SK-N-SH treated with all-trans-retinoic acid at 6 μM for 48 hours (cell line): ENCODE measurements at regions not wholly inside any gene's neighbourhood (a gene's known extent, or its start where the extent isn't known, plus 50 kb on each side); places are given as distances from the start of the nearest gene placed in this dataset.

Source experiments
- ATAC-seq: fragments of 200-7000 bp; cut with Tn5 transposase; 3 replicates; pipeline ENCODE4 v1.9.1; 2020; ENCODE audit warnings: mild to moderate bottlenecking, moderate library complexity
- ARNTL ChIP-seq: fragments of 450-650 bp; formaldehyde crosslinking; IDR thresholded peaks from 2 replicates; pipeline ENCODE4 v1.5.0; 2020; ENCODE audit warnings: low read depth, mild to moderate bottlenecking, moderate library complexity, borderline replicate concordance
- BACH2 ChIP-seq: fragments of 250-450 bp; sonication (Bioruptor Pico); IDR thresholded peaks from 2 replicates; pipeline ENCODE4 v1.9.0; 2021; ENCODE audit warnings: mild to moderate bottlenecking, borderline replicate concordance
- CREB5 ChIP-seq: fragments of 250-450 bp; sonication (Bioruptor Pico); IDR thresholded peaks from 2 replicates; pipeline ENCODE4 v1.5.1; 2020; ENCODE audit warnings: low read depth, mild to moderate bottlenecking, moderate library complexity
- CSRNP3 ChIP-seq: fragments of 250-450 bp; sonication (Bioruptor Pico); IDR thresholded peaks from 2 replicates; pipeline ENCODE4 v1.5.1; 2021; ENCODE audit warnings: mild to moderate bottlenecking, moderate library complexity
- ESRRG ChIP-seq: fragments of 250-450 bp; sonication (Bioruptor Pico); IDR thresholded peaks from 2 replicates; pipeline ENCODE4 v1.6.1; 2021; ENCODE audit warnings: mild to moderate bottlenecking
- GLIS3 ChIP-seq: fragments of 250-450 bp; sonication (Bioruptor Pico); IDR thresholded peaks from 2 replicates; pipeline ENCODE4 v1.5.0; 2020; ENCODE audit warnings: mild to moderate bottlenecking, moderate library complexity
- ISL1 ChIP-seq: fragments of 250-450 bp; sonication (Bioruptor Pico); IDR thresholded peaks from 2 replicates; pipeline ENCODE4 v2.1.2; 2022; ENCODE audit warnings: mild to moderate bottlenecking, moderate library complexity
- OSR1 ChIP-seq: fragments of 250-450 bp; sonication (Bioruptor Pico); IDR thresholded peaks from 2 replicates; pipeline ENCODE4 v1.8.0; 2022; ENCODE audit warnings: moderate library complexity, mild to moderate bottlenecking, inconsistent platforms
- PATZ1 ChIP-seq: fragments of 250-450 bp; sonication (Bioruptor Pico); IDR thresholded peaks from 2 replicates; pipeline ENCODE4 v1.8.0; 2020; ENCODE audit warnings: mild to moderate bottlenecking, moderate library complexity, borderline replicate concordance
- POU6F1 ChIP-seq: fragments of 250-450 bp; sonication (Bioruptor Pico); IDR thresholded peaks from 2 replicates; pipeline ENCODE4 v1.8.0; 2021; ENCODE audit warnings: low read depth, mild to moderate bottlenecking, moderate library complexity, borderline replicate concordance
- PPARA ChIP-seq: fragments of 250-450 bp; sonication (Bioruptor Pico); IDR thresholded peaks from 2 replicates; pipeline ENCODE4 v1.5.0; 2020; ENCODE audit warnings: mild to moderate bottlenecking, borderline replicate concordance
- RARB ChIP-seq: fragments of 250-450 bp; sonication (Bioruptor Pico); IDR thresholded peaks from 2 replicates; pipeline ENCODE4 v1.8.0; 2021; ENCODE audit warnings: mild to moderate bottlenecking, moderate library complexity
- SNAI2 ChIP-seq: fragments of 250-450 bp; sonication (Bioruptor Pico); IDR thresholded peaks from 2 replicates; pipeline ENCODE4 v1.5.0; 2020; ENCODE audit warnings: mild to moderate bottlenecking, moderate library complexity
- TCF4 ChIP-seq: fragments of 250-450 bp; sonication (Bioruptor Pico); IDR thresholded peaks from 2 replicates; pipeline ENCODE4 v1.8.0; 2021; ENCODE audit warnings: mild to moderate bottlenecking, moderate library complexity, borderline replicate concordance
- TOX ChIP-seq: fragments of 250-450 bp; sonication (Bioruptor Pico); IDR thresholded peaks from 2 replicates; pipeline ENCODE4 v1.8.0; 2021; ENCODE audit warnings: mild to moderate bottlenecking, moderate library complexity, borderline replicate concordance
- TSHZ2 ChIP-seq: fragments of 250-450 bp; sonication (Bioruptor Pico); IDR thresholded peaks from 2 replicates; pipeline ENCODE4 v1.5.0; 2020; ENCODE audit warnings: mild to moderate bottlenecking, moderate library complexity
- ZC3H10 ChIP-seq: fragments of 250-450 bp; sonication (Bioruptor Pico); IDR thresholded peaks from 2 replicates; pipeline ENCODE4 v1.5.1; 2021; ENCODE audit warnings: mild to moderate bottlenecking, moderate library complexity
- ZFP3 ChIP-seq: fragments of 250-450 bp; sonication (Bioruptor Pico); IDR thresholded peaks from 2 replicates; pipeline ENCODE4 v1.5.0; 2020; ENCODE audit warnings: mild to moderate bottlenecking, moderate library complexity
- ZFP30 ChIP-seq: fragments of 450-650 bp; formaldehyde crosslinking; IDR thresholded peaks from 2 replicates; pipeline ENCODE4 v1.5.0; 2022; ENCODE audit warnings: mild to moderate bottlenecking, moderate library complexity
- ZNF70 ChIP-seq: fragments of 450-650 bp; formaldehyde crosslinking; IDR thresholded peaks from 2 replicates; pipeline ENCODE4 v1.5.0; 2020; ENCODE audit warnings: mild to moderate bottlenecking, moderate library complexity

- TF ChIP-seq TSHZ2 (CRISPR knock-in tag) (no peak), GLIS3 (CRISPR knock-in tag) (no peak), ZFP30 (CRISPR knock-in tag) (no peak), ESRRG (CRISPR knock-in tag) (no peak), CSRNP3 (CRISPR knock-in tag) (no peak), RARB (CRISPR knock-in tag) (no peak), SNAI2 (CRISPR knock-in tag) (no peak), BACH2 (no peak), ARNTL (CRISPR knock-in tag) (no peak), CREB5 (CRISPR knock-in tag) (no peak), POU6F1 (CRISPR knock-in tag) (no peak), PPARA (CRISPR knock-in tag) (no peak), ZC3H10 (CRISPR knock-in tag) (no peak), ZFP3 (CRISPR knock-in tag) (no peak)
- no peak for ATAC-seq
Observed at GRCh38 chr7:68313806-68314205, 1284.5 kb upstream of the AUTS2 start.

- no peak for TF ChIP-seq TSHZ2 (CRISPR knock-in tag)
- TF ChIP-seq OSR1 (CRISPR knock-in tag), result no peak
- TF ChIP-seq CREB5 (CRISPR knock-in tag), result no peak
- TF ChIP-seq ZFP3 (CRISPR knock-in tag), result no peak
- no peak for TF ChIP-seq ZC3H10 (CRISPR knock-in tag)
- no peak for TF ChIP-seq ISL1 (CRISPR knock-in tag)
- TF ChIP-seq ZNF70, result no peak
- no peak for TF ChIP-seq CSRNP3 (CRISPR knock-in tag)
- no peak for TF ChIP-seq TOX (CRISPR knock-in tag)
- TF ChIP-seq POU6F1 (CRISPR knock-in tag), result no peak
- no peak for TF ChIP-seq ESRRG (CRISPR knock-in tag)
- no peak for TF ChIP-seq BACH2
- TF ChIP-seq PATZ1 (CRISPR knock-in tag), result no peak
- TF ChIP-seq TCF4 (CRISPR knock-in tag), result no peak
- no peak for ATAC-seq
Observed at GRCh38 chr7:68314208-68314607, 1284.1 kb upstream of the AUTS2 start.
